NT2/D1 (cell line): ENCODE measurements at regions not wholly inside any gene's neighbourhood (a gene's known extent, or its start where the extent isn't known, plus 50 kb on each side); places are given as distances from the start of the nearest gene placed in this dataset.

Experiments
- SUZ12 ChIP-seq: IDR thresholded peaks from 2 replicates; pipeline ENCODE4 v1.6.1; 2011; ENCODE audit not compliant: insufficient read length, insufficient read depth; ENCODE audit errors: extremely low read depth
- YY1 ChIP-seq: IDR thresholded peaks from 2 replicates; pipeline ENCODE4 v1.6.1; 2011; ENCODE audit not compliant: insufficient read length, insufficient read depth
- ZNF274 ChIP-seq: IDR thresholded peaks from 2 replicates; pipeline ENCODE4 v1.6.1; 2011; ENCODE audit warnings: mild to moderate bottlenecking, low read depth, low read length

DNA sequence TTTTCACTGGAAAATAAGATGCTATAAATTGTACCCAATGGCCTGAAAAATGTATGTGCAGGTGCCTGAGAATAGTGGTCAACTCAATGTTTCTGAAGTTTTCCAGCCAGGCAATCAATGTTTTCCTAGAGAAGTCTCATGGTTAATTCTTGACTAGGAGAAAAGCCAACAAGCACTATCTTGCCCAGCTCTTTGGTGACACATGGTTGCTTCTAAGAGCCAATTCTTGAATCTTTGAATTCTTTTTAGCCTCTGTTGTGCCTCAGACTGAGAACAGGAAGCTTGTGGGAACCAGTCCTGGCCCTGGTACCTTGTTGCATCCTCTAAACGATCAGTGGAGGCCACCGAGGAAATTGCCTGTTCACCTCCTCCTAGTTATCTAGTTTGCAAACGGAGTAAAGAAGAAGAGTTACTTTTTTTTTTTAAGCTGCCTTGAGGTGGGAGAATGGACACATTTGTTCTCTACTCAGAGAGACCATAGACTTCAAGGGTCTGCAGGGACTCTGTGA, 144.0 kb upstream of the MKLN1 start:
- TF ChIP-seq SUZ12 (no peak), YY1 (no peak), ZNF274 (no peak)
